HepG2 (cell line): ENCODE measurements at regions not wholly inside any gene's neighbourhood (a gene's known extent, or its start where the extent isn't known, plus 50 kb on each side); places are given as distances from the start of the nearest gene placed in this dataset.
A peak's percentile ranks its signal among the peaks of the same experiment; 100 is the strongest.

Experiments used
- ATAC-seq: fragments of 200-7000 bp; cut with Tn5 transposase; 3 replicates; pipeline ENCODE4 v1.9.1; 2020; ENCODE audit warnings: mild to moderate bottlenecking, moderate library complexity
- BruUV-seq: library from RNA; stranded (reverse); fragments of 400-500 nt; replicated peaks from 2 replicates; lab custom pipeline; 2021; lab: Mats Ljungman, UMichigan
- CTCF ChIA-PET: fragments of 300-600 bp; formaldehyde crosslinking; extraction: SDS; loops from one replicate; lab custom pipeline; 2021; ENCODE audit warnings: low total read pairs, inconsistent platforms, low intra/inter-chr PET ratio; lab: Yijun Ruan, JAX
- POLR2A ChIA-PET: fragments of 350-600 bp; sonication (Branson Sonifier 250); formaldehyde crosslinking; loops from one replicate; lab custom pipeline; 2020; ENCODE audit warnings: antibody characterized with exemption, inconsistent platforms; lab: Yijun Ruan, JAX
- DNase-seq: peaks from one replicate; pipeline ENCODE4 v3.0.0-alpha.2; 2015; ENCODE audit warnings: low spot score
- FAIRE-seq: peaks from 3 replicates; lab custom pipeline; 2011; peaks lifted over from hg19 to GRCh38; lab: Jason Lieb, UNC
- H2AFZ ChIP-seq: one replicate; pipeline ENCODE4 v1.6.1; 2011; ENCODE audit warnings: low read length, inconsistent platforms
- H3K27ac ChIP-seq: fragments of 300-600 bp; 3 replicates; pipeline ENCODE4 v1.8.0; 2011; ENCODE audit warnings: mixed run types, mild to moderate bottlenecking, mixed read lengths, low read length, inconsistent platforms; ENCODE audit not compliant: insufficient read depth; ENCODE audit errors: extremely low read length
- H3K27me3 ChIP-seq, 2 experiments: fragments of 200-600 bp in 1 of 2; 2 replicates in 1 of 2; 3 replicates in 1 of 2; pipeline versions ENCODE4 v1.6.0 to v1.8.0; 2011; ENCODE audit warnings: low read length in 2 of 2, mild to moderate bottlenecking in 2 of 2, moderate library complexity in 2 of 2, inconsistent platforms in 1 of 2; ENCODE audit not compliant: insufficient read depth in 2 of 2, control insufficient read depth in 1 of 2
- H3K36me3 ChIP-seq, 2 experiments: fragments of 200-600 bp in 1 of 2; replicated peaks in 1 of 2; 2 replicates in 1 of 2; 3 replicates in 1 of 2; pipeline versions ENCODE4 v1.5.1 to v1.8.0; 2011; ENCODE audit warnings: low read length in 2 of 2, inconsistent platforms in 1 of 2; ENCODE audit not compliant: insufficient read depth in 2 of 2, control insufficient read depth in 1 of 2
- H3K4me1 ChIP-seq: 2 replicates; pipeline ENCODE4 v1.5.1; 2012; ENCODE audit warnings: low read length, inconsistent platforms; ENCODE audit not compliant: insufficient read depth
- H3K4me2 ChIP-seq: 2 replicates; pipeline ENCODE4 v1.6.0; 2011; ENCODE audit warnings: low read depth, low read length, inconsistent platforms
- H3K4me3 ChIP-seq, 3 experiments: fragments of 200-600 bp in 1 of 3; sonication (generic), shearing (Covaris generic) in 1 of 3; replicated peaks in 1 of 3; 2 replicates each; pipeline ENCODE4 v1.5.1; 2011 to 2016; ENCODE audit warnings: low read length in 3 of 3, inconsistent platforms in 2 of 3, low read depth in 2 of 3, mild to moderate bottlenecking in 2 of 3, control low read depth in 1 of 3, mixed read lengths in 1 of 3; ENCODE audit not compliant: insufficient read depth in 1 of 3
- H3K79me2 ChIP-seq: one replicate; pipeline ENCODE4 v1.6.1; 2011; ENCODE audit warnings: low read length, inconsistent platforms; ENCODE audit not compliant: insufficient read depth
- H3K9ac ChIP-seq: 2 replicates; pipeline ENCODE4 v1.6.0; 2011; ENCODE audit warnings: mild to moderate bottlenecking, low read depth, low read length, inconsistent platforms; ENCODE audit not compliant: insufficient read depth
- H3K9me3 ChIP-seq: 2 replicates; pipeline ENCODE4 v1.5.1; 2012; ENCODE audit warnings: mild to moderate bottlenecking, low read length
- H4K20me1 ChIP-seq: 2 replicates; pipeline ENCODE4 v1.6.0; 2011; ENCODE audit warnings: inconsistent platforms, mild to moderate bottlenecking, low read length, moderate library complexity; ENCODE audit not compliant: insufficient read depth
- NFATC3 ChIP-seq: sonication (generic); formaldehyde crosslinking; IDR thresholded peaks from 2 replicates; pipeline ENCODE4 v1.5.1; 2020; ENCODE audit warnings: mild to moderate bottlenecking, missing genetic modification reagents
- RFXAP ChIP-seq: sonication (generic); formaldehyde crosslinking; IDR thresholded peaks from 2 replicates; pipeline ENCODE4 v1.4.0; 2020; ENCODE audit warnings: missing genetic modification reagents, borderline replicate concordance
- SNAPC2 ChIP-seq: sonication (generic); formaldehyde crosslinking; IDR thresholded peaks from 2 replicates; pipeline ENCODE4 v1.8.1; 2022; ENCODE audit warnings: mild to moderate bottlenecking, missing genetic modification reagents
- SRY ChIP-seq: sonication (generic); formaldehyde crosslinking; IDR thresholded peaks from 2 replicates; pipeline ENCODE4 v1.8.0; 2022; ENCODE audit warnings: mild to moderate bottlenecking, missing genetic modification reagents
- TP53 ChIP-seq: sonication (generic); formaldehyde crosslinking; conservative IDR thresholded peaks from 2 replicates; pipeline ENCODE4 v1.4.0; 2020; ENCODE audit warnings: missing genetic modification reagents
- ZBTB38 ChIP-seq: sonication (generic); formaldehyde crosslinking; IDR thresholded peaks from 2 replicates; pipeline ENCODE4 v1.5.1; 2020; ENCODE audit warnings: mild to moderate bottlenecking, missing genetic modification reagents
- ZNF276 ChIP-seq: sonication (generic); formaldehyde crosslinking; IDR thresholded peaks from 2 replicates; pipeline ENCODE4 v1.4.0; 2020; ENCODE audit warnings: mild to moderate bottlenecking, low read depth, missing genetic modification reagents
- ZNF740 ChIP-seq: sonication (generic); formaldehyde crosslinking; IDR thresholded peaks from 2 replicates; pipeline ENCODE4 v1.4.0; 2020; ENCODE audit warnings: missing genetic modification reagents
- WGBS: methylation state at CpG from one replicate; pipeline ENCODE4 v1.1.6; 2017; ENCODE audit warnings: low lambda C conversion rate; 5-methylcytosine and 5-hydroxymethylcytosine counted together
- in situ Hi-C: cut with HindIII; loops from 2 replicates; pipeline ENCODE4 v1.10.0; 2017; ENCODE audit warnings: low pct_unique_long_range_greater_than_20kb; ENCODE audit not compliant: extremely low pct_ligation_motif_present
- intact Hi-C: fragments of 100-400 bp; cut with micrococcal nuclease; formaldehyde crosslinking; loops from one replicate; pipeline ENCODE4 v1.10.0; 2022; ENCODE audit not compliant: unreplicated experiment
- TF ChIP-seq, protein P1 (sequence below): sonication (generic); formaldehyde crosslinking; IDR thresholded peaks from 2 replicates; pipeline ENCODE4 v1.5.1; 2020; ENCODE audit warnings: mild to moderate bottlenecking, missing genetic modification reagents, moderate library complexity
- TF ChIP-seq, protein P2 (sequence below): sonication (generic); formaldehyde crosslinking; IDR thresholded peaks from 2 replicates; pipeline ENCODE4 v1.4.0; 2020; ENCODE audit warnings: mild to moderate bottlenecking, missing genetic modification reagents

GRCh38 chr6:113651120-113651519 is 206.0 kb upstream of the MARCKS start:
- in situ Hi-C loops = no loop called here
- Histone ChIP-seq H3K27ac (no peak overlapping the region), H3K9me3 (no peaks in the 10 kb centered on the region), H3K79me2 (no peaks in the 10 kb centered on the region), H4K20me1 (no peaks in the 10 kb centered on the region)
- no TSS peak for BruUV-seq
- TF ChIP-seq, protein P1, sequence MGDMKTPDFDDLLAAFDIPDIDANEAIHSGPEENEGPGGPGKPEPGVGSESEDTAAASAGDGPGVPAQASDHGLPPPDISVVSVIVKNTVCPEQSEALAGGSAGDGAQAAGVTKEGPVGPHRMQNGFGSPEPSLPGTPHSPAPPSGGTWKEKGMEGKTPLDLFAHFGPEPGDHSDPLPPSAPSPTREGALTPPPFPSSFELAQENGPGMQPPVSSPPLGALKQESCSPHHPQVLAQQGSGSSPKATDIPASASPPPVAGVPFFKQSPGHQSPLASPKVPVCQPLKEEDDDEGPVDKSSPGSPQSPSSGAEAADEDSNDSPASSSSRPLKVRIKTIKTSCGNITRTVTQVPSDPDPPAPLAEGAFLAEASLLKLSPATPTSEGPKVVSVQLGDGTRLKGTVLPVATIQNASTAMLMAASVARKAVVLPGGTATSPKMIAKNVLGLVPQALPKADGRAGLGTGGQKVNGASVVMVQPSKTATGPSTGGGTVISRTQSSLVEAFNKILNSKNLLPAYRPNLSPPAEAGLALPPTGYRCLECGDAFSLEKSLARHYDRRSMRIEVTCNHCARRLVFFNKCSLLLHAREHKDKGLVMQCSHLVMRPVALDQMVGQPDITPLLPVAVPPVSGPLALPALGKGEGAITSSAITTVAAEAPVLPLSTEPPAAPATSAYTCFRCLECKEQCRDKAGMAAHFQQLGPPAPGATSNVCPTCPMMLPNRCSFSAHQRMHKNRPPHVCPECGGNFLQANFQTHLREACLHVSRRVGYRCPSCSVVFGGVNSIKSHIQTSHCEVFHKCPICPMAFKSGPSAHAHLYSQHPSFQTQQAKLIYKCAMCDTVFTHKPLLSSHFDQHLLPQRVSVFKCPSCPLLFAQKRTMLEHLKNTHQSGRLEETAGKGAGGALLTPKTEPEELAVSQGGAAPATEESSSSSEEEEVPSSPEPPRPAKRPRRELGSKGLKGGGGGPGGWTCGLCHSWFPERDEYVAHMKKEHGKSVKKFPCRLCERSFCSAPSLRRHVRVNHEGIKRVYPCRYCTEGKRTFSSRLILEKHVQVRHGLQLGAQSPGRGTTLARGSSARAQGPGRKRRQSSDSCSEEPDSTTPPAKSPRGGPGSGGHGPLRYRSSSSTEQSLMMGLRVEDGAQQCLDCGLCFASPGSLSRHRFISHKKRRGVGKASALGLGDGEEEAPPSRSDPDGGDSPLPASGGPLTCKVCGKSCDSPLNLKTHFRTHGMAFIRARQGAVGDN = 0 out of 2 replicates have a peak, but pooled peaks have one; percentile 10
- TF ChIP-seq SNAPC2 (CRISPR knock-in tag) = no peak
- TF ChIP-seq, all 625 proteins: peak for 1
- no peak overlapping the region for H2AFZ ChIP-seq
- no peak overlapping the region for H3K4me2 ChIP-seq
- no peak for DNase-seq
- ATAC-seq = no peak
- H3K4me3 ChIP-seq = no peak overlapping the region
- no peak for FAIRE-seq
- H3K4me1 ChIP-seq = peaks cover 38% of the 10 kb centered on the region
- no peak overlapping the region for H3K9ac ChIP-seq
- intact Hi-C loops = no loop called here
- no peaks in the 10 kb centered on the region for H3K27me3 ChIP-seq
- H3K36me3 ChIP-seq = no peaks in the 10 kb centered on the region
- POLR2A ChIA-PET = no interaction called here
- WGBS = 77% methylated on average over 4 of the region's 4 CpGs
- CTCF ChIA-PET = no interaction called here

DNA sequence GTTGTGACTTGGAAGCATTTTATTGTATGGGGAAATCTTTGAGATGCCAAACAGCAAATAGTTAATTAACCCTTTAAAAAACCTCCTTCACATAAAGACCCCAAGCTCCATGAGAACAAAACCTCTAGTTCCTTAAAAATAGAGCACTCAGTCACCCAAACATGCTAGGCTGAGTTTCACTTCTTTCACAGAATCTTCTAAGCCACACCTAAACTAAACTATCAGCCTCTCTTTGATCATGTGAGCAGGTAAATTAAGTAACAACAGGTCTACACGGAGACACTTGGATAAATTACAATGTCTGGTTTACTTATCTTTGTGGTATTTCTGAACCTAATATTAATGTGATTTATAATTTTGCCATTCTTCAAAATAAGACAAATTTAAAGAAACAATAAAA is 205.2 kb upstream of the MARCKS start:
- Histone ChIP-seq H3K36me3 (no peaks in the 10 kb centered on the region), H3K9me3 (no peaks in the 10 kb centered on the region), H3K4me2 (no peak overlapping the region), H3K79me2 (no peaks in the 10 kb centered on the region), H3K4me1 (peaks cover 38% of the 10 kb centered on the region), H3K9ac (no peak overlapping the region), H3K4me3 (no peak overlapping the region), H2AFZ (no peak overlapping the region), H3K27me3 (no peaks in the 10 kb centered on the region), H4K20me1 (no peaks in the 10 kb centered on the region), H3K27ac (no peak overlapping the region)
- ATAC-seq (no peak), FAIRE-seq (no peak), DNase-seq (no peak)
- in situ Hi-C loops (no loop called here), intact Hi-C loops (no loop called here)
- ChIA-PET POLR2A (no interaction called here), CTCF (no interaction called here)
- no TSS peak for BruUV-seq
- 89% methylated on average over 1 of the region's 1 CpG for WGBS
- TF ChIP-seq ZBTB38 (no peak), RFXAP (CRISPR knock-in tag) (no peak), TP53 (CRISPR knock-in tag) (no peak), ZNF276 (CRISPR knock-in tag) (no peak), SRY (CRISPR knock-in tag) (no peak), ZNF740 (CRISPR knock-in tag) (no peak), NFATC3 (CRISPR knock-in tag) (no peak)
- TF ChIP-seq, protein P2, sequence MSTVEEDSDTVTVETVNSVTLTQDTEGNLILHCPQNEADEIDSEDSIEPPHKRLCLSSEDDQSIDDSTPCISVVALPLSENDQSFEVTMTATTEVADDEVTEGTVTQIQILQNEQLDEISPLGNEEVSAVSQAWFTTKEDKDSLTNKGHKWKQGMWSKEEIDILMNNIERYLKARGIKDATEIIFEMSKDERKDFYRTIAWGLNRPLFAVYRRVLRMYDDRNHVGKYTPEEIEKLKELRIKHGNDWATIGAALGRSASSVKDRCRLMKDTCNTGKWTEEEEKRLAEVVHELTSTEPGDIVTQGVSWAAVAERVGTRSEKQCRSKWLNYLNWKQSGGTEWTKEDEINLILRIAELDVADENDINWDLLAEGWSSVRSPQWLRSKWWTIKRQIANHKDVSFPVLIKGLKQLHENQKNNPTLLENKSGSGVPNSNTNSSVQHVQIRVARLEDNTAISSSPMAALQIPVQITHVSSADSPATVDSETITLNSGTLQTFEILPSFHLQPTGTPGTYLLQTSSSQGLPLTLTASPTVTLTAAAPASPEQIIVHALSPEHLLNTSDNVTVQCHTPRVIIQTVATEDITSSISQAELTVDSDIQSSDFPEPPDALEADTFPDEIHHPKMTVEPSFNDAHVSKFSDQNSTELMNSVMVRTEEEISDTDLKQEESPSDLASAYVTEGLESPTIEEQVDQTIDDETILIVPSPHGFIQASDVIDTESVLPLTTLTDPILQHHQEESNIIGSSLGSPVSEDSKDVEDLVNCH = no peak
